Left lung (tissue), 4 donors: ENCODE measurements at regions not wholly inside any gene's neighbourhood (a gene's known extent, or its start where the extent isn't known, plus 50 kb on each side); places are given as distances from the start of the nearest gene placed in this dataset.

Source experiments
- ATAC-seq: fragments of 200-7000 bp; cut with Tn5 transposase; one replicate; pipeline ENCODE4 v1.9.1; 2020; ENCODE audit warnings: moderate library complexity
- DNase-seq, 4 donors: peaks; one replicate each; pipeline ENCODE4 v3.0.0-alpha.2; 2013 to 2020
- H3K27ac ChIP-seq, 2 donors: fragments of 200-600 bp; sonication (generic) in 1 of 2; one replicate each; pipeline versions ENCODE4 v1.5.0 to v1.8.0; 2020 to 2021
- H3K27me3 ChIP-seq, 2 donors: fragments of 200-600 bp; sonication (generic) in 1 of 2; one replicate each; pipeline versions ENCODE4 v1.5.0 to v1.8.0; 2020 to 2021
- H3K36me3 ChIP-seq, 2 donors: fragments of 200-600 bp; sonication (generic) in 1 of 2; one replicate each; pipeline versions ENCODE4 v1.5.0 to v1.8.0; 2020 to 2021
- H3K4me1 ChIP-seq, 2 donors: fragments of 200-600 bp; one replicate each; pipeline ENCODE4 v1.8.0; 2021
- H3K4me3 ChIP-seq, 2 donors: fragments of 200-600 bp; sonication (generic) in 1 of 2; one replicate each; pipeline versions ENCODE4 v1.5.0 to v1.8.0; 2020 to 2021; ENCODE audit warnings: mild to moderate bottlenecking in 1 of 2
- H3K9me3 ChIP-seq, 2 donors: fragments of 200-600 bp; sonication (generic) in 1 of 2; one replicate each; pipeline versions ENCODE4 v1.5.0 to v1.8.0; 2020 to 2021
- CTCF ChIP-seq, 2 donors: fragments of 200-600 bp; sonication (generic) in 1 of 2; IDR thresholded peaks; one replicate each; pipeline versions ENCODE4 v1.5.0 to v1.8.0; 2021; ENCODE audit warnings: antibody characterized with exemption in 2 of 2
- intact Hi-C, 2 donors: fragments of 100-400 bp; cut with DNase I; formaldehyde crosslinking; loops; one replicate each; pipeline versions ENCODE4 v1.11.2 to v1.14.2; 2022
- donor health status: DM: no; HTN: yes; CAD: no.
- donor health status: DM: no; HTN: no; CAD: no.

DNA sequence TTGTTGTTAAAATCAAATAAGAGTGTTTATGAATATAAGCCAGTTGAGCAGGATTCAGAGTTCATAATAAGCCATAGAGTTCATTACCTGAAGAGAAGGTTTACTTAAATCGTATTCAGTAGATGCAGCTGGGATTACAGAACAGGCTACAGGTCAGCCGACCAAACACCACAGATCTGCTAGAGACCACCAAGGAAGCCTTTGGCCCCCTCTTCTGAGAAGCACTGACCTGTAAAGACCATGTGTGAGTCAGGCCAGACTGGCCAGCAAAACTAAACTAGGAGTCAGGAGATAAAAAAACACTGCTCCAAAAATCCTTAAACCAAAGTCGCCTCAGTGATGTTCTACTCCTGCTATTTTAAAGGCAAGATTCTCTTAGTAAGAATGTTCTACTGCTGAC, 1125.5 kb downstream of the FAT4 start:
- DNase-seq: no peak
- H3K36me3 ChIP-seq: no peaks in the 10 kb centered on the region
- no peak for TF ChIP-seq CTCF (IDR thresholded peaks at IDR 0.05)
- no peak for ATAC-seq
- no peaks in the 10 kb centered on the region for H3K27me3 ChIP-seq
- H3K9me3 ChIP-seq: no peaks in the 10 kb centered on the region
- no peak overlapping the region for H3K4me3 ChIP-seq
- intact Hi-C loops: no loop called here
- H3K4me1 ChIP-seq: no peaks in the 10 kb centered on the region
- H3K27ac ChIP-seq: no peak overlapping the region

GRCh38 chr4:126441173-126442035, 1126.6 kb downstream of the FAT4 start:
- no peak for DNase-seq
- H3K36me3 ChIP-seq: no peaks in the 10 kb centered on the region
- H3K27ac ChIP-seq: no peak overlapping the region
- intact Hi-C loops: no loop called here
- no peaks in the 10 kb centered on the region for H3K4me1 ChIP-seq
- TF ChIP-seq CTCF (IDR thresholded peaks at IDR 0.05): no peak
- no peak overlapping the region for H3K4me3 ChIP-seq
- peak; percentile 13 for ATAC-seq
- no peaks in the 10 kb centered on the region for H3K9me3 ChIP-seq
- no peaks in the 10 kb centered on the region for H3K27me3 ChIP-seq

DNA sequence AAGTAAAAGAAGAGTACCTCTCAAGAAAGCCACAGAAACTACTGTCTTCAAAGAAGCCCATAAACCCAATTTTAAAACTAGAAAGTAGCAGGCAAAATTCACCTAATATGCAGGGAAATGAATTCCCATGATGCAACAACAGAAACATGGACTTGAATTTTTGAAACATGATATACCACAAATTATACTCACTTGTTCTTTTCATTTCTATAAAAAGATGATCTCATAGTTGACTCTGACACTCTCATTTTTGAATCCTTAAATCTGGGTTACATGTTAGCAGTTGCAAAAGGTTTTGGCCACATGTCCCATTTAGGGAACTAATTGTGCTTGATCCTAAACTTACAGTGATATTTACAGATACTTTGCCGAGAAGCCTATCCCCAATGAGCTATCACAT, 1130.8 kb downstream of the FAT4 start:
- ATAC-seq: no peak
- intact Hi-C loops: no loop called here

GRCh38 chr4:126446917-126447316, 1132.2 kb downstream of the FAT4 start:
- no peak overlapping the region for H3K27ac ChIP-seq
- H3K4me1 ChIP-seq: no peaks in the 10 kb centered on the region
- no peak for ATAC-seq
- DNase-seq: no peak
- H3K9me3 ChIP-seq: no peaks in the 10 kb centered on the region
- H3K4me3 ChIP-seq: no peak overlapping the region
- intact Hi-C loops: no loop called here
- TF ChIP-seq CTCF (IDR thresholded peaks at IDR 0.05): no peak
- no peaks in the 10 kb centered on the region for H3K27me3 ChIP-seq
- H3K36me3 ChIP-seq: no peaks in the 10 kb centered on the region

More for the DNA sequence above, 1130.8 kb downstream of the FAT4 start:
- Histone ChIP-seq H3K9me3 (no peaks in the 10 kb centered on the region), H3K4me3 (no peak overlapping the region), H3K27ac (no peak overlapping the region), H3K36me3 (no peaks in the 10 kb centered on the region), H3K4me1 (no peaks in the 10 kb centered on the region), H3K27me3 (no peaks in the 10 kb centered on the region)
- DNase-seq: no peak
- TF ChIP-seq CTCF (IDR thresholded peaks at IDR 0.05): no peak

GRCh38 chr4:126448086-126448845, 1133.5 kb downstream of the FAT4 start:
- TF ChIP-seq CTCF (IDR thresholded peaks at IDR 0.05): no peak
- H3K36me3 ChIP-seq: no peaks in the 10 kb centered on the region
- ATAC-seq (no peak), DNase-seq (no peak)
- H3K4me3 ChIP-seq: no peak overlapping the region
- intact Hi-C loops: no loop called here
- H3K27ac ChIP-seq: no peak overlapping the region
- no peaks in the 10 kb centered on the region for H3K27me3 ChIP-seq
- no peaks in the 10 kb centered on the region for H3K9me3 ChIP-seq
- H3K4me1 ChIP-seq: no peaks in the 10 kb centered on the region
